Lower leg skin (tissue), 3 donors: ENCODE measurements at regions not wholly inside any gene's neighbourhood (a gene's known extent, or its start where the extent isn't known, plus 50 kb on each side); places are given as distances from the start of the nearest gene placed in this dataset.

Experiments used
- POLR2A ChIP-seq, 2 donors: fragments of 450-650 bp; IDR thresholded peaks; one replicate each; pipeline ENCODE4 v1.6.1; 2016 to 2017; ENCODE audit warnings: antibody characterized with exemption in 2 of 2, mild to moderate bottlenecking in 1 of 2, moderate library complexity in 1 of 2
- TF ChIP-seq, protein P1 (sequence below), 3 donors: fragments of 450-650 bp; IDR thresholded peaks; one replicate each; pipeline ENCODE4 v1.5.1; 2016; ENCODE audit warnings: antibody characterized with exemption in 3 of 3, mild to moderate bottlenecking in 3 of 3, moderate library complexity in 2 of 3

GRCh38 chr15:95698230-95698629 lies 632.3 kb upstream of the NR2F2 start:
- TF ChIP-seq, protein P1, sequence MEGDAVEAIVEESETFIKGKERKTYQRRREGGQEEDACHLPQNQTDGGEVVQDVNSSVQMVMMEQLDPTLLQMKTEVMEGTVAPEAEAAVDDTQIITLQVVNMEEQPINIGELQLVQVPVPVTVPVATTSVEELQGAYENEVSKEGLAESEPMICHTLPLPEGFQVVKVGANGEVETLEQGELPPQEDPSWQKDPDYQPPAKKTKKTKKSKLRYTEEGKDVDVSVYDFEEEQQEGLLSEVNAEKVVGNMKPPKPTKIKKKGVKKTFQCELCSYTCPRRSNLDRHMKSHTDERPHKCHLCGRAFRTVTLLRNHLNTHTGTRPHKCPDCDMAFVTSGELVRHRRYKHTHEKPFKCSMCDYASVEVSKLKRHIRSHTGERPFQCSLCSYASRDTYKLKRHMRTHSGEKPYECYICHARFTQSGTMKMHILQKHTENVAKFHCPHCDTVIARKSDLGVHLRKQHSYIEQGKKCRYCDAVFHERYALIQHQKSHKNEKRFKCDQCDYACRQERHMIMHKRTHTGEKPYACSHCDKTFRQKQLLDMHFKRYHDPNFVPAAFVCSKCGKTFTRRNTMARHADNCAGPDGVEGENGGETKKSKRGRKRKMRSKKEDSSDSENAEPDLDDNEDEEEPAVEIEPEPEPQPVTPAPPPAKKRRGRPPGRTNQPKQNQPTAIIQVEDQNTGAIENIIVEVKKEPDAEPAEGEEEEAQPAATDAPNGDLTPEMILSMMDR (IDR thresholded peaks at IDR 0.05) = no peak
- TF ChIP-seq POLR2A (IDR thresholded peaks at IDR 0.05) = no peak
